ENCODE measurements at regions not wholly inside any gene's neighbourhood (a gene's known extent, or its start where the extent isn't known, plus 50 kb on each side); places are given as distances from the start of the nearest gene placed in this dataset.

DNA sequence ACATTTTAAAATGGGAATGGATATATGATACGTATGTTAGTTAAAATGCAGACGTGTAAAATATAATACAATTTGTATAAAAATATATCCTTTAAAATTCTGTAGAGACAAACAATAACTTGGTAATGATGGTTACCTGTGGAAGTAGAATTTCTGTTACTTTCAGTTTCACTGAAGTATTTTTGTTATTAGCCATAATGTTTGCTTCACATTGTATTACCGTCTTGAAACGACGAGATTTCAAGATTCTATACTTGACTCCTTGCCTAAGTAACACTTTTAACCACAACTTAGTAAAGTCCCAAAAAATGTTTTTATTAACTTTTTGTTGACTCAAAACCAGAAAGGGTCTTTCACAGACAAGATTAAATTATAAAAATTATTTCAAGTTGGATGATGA, 488.3 kb upstream of the VRK2 start:
- TF ChIP-seq CTCF (IDR thresholded peaks at IDR 0.05): no peak
- TF ChIP-seq POLR2A (IDR thresholded peaks at IDR 0.05): no peak
